A673 (cell line): ENCODE measurements at regions not wholly inside any gene's neighbourhood (a gene's known extent, or its start where the extent isn't known, plus 50 kb on each side); places are given as distances from the start of the nearest gene placed in this dataset.

ENCODE experiments used
- EZH2 ChIP-seq: fragments of 200-600 bp; sonication (generic); IDR thresholded peaks from 2 replicates; pipeline ENCODE4 v1.6.1; 2017; ENCODE audit warnings: borderline replicate concordance, low read depth, mild to moderate bottlenecking, mixed read lengths, antibody characterized with exemption, low read length; ENCODE audit not compliant: poor library complexity, severe bottlenecking
- TF ChIP-seq, protein P1 (sequence below): fragments of 300-800, 200-600 bp; sonication (generic); conservative IDR thresholded peaks from 2 replicates; pipeline ENCODE4 v1.5.1; 2017; ENCODE audit warnings: low read depth, mild to moderate bottlenecking, antibody characterized with exemption, low read length, moderate library complexity, mixed read lengths

GRCh38 chr12:25764409-25764808 lies 194.1 kb upstream of the RASSF8 start:
- TF ChIP-seq, protein P1, sequence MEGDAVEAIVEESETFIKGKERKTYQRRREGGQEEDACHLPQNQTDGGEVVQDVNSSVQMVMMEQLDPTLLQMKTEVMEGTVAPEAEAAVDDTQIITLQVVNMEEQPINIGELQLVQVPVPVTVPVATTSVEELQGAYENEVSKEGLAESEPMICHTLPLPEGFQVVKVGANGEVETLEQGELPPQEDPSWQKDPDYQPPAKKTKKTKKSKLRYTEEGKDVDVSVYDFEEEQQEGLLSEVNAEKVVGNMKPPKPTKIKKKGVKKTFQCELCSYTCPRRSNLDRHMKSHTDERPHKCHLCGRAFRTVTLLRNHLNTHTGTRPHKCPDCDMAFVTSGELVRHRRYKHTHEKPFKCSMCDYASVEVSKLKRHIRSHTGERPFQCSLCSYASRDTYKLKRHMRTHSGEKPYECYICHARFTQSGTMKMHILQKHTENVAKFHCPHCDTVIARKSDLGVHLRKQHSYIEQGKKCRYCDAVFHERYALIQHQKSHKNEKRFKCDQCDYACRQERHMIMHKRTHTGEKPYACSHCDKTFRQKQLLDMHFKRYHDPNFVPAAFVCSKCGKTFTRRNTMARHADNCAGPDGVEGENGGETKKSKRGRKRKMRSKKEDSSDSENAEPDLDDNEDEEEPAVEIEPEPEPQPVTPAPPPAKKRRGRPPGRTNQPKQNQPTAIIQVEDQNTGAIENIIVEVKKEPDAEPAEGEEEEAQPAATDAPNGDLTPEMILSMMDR = no peak
- TF ChIP-seq EZH2 = no peak
